H9 (cell line): ENCODE measurements at regions not wholly inside any gene's neighbourhood (a gene's known extent, or its start where the extent isn't known, plus 50 kb on each side); places are given as distances from the start of the nearest gene placed in this dataset.

Experiments used
- DNase-seq: peaks from one replicate; pipeline ENCODE4 v3.0.0-alpha.2; 2017
- H2AFZ ChIP-seq: one replicate; pipeline ENCODE4 v1.6.1; 2013; ENCODE audit warnings: mild to moderate bottlenecking, low read length, control low read depth, moderate library complexity
- H2AK5ac ChIP-seq: 2 replicates; pipeline ENCODE4 v1.6.1; 2013; ENCODE audit warnings: low read length, control low read depth, mixed read lengths; ENCODE audit not compliant: insufficient read length
- H2BK120ac ChIP-seq: one replicate; pipeline ENCODE4 v1.6.1; 2013; ENCODE audit warnings: low read depth, mild to moderate bottlenecking, low read length, control low read depth, inconsistent platforms; ENCODE audit not compliant: poor library complexity, severe bottlenecking
- H2BK12ac ChIP-seq: 2 replicates; pipeline ENCODE4 v1.6.1; 2013; ENCODE audit warnings: low read length, control low read depth, mixed read lengths, low read depth; ENCODE audit not compliant: insufficient read length
- H2BK15ac ChIP-seq: 2 replicates; pipeline ENCODE4 v1.6.1; 2013; ENCODE audit warnings: low read depth, low read length, control low read depth
- H2BK20ac ChIP-seq: one replicate; pipeline ENCODE4 v1.6.1; 2013; ENCODE audit warnings: low read depth, mild to moderate bottlenecking, low read length, control low read depth, inconsistent platforms; ENCODE audit not compliant: poor library complexity, severe bottlenecking
- H2BK5ac ChIP-seq: 2 replicates; pipeline ENCODE4 v1.6.1; 2013; ENCODE audit warnings: low read length, control low read depth, mixed read lengths; ENCODE audit not compliant: insufficient read length
- H3K14ac ChIP-seq: 2 replicates; pipeline ENCODE4 v1.6.1; 2013; ENCODE audit warnings: low read length, control low read depth; ENCODE audit not compliant: insufficient read depth
- H3K18ac ChIP-seq: 2 replicates; pipeline ENCODE4 v1.6.1; 2013; ENCODE audit warnings: low read depth, mild to moderate bottlenecking, mixed read lengths, low read length, control low read depth; ENCODE audit not compliant: insufficient read length
- H3K23ac ChIP-seq: 2 replicates; pipeline ENCODE4 v1.6.1; 2013; ENCODE audit warnings: low read length, control low read depth, mixed read lengths, low read depth; ENCODE audit not compliant: insufficient read length
- H3K23me2 ChIP-seq: 2 replicates; pipeline ENCODE4 v1.6.1; 2013; ENCODE audit warnings: low read depth, mild to moderate bottlenecking, mixed read lengths, low read length, control low read depth; ENCODE audit not compliant: insufficient read length, poor library complexity, severe bottlenecking
- H3K27ac ChIP-seq: 2 replicates; pipeline ENCODE4 v1.5.1; 2013; ENCODE audit warnings: low read length, control low read depth, mixed read lengths, low read depth; ENCODE audit not compliant: insufficient read length
- H3K27me3 ChIP-seq: 2 replicates; pipeline ENCODE4 v1.6.1; 2013; ENCODE audit warnings: low read length, control low read depth, inconsistent platforms; ENCODE audit not compliant: insufficient read depth
- H3K4ac ChIP-seq: 2 replicates; pipeline ENCODE4 v1.6.1; 2013; ENCODE audit warnings: low read depth, mild to moderate bottlenecking, control low read depth, inconsistent platforms, low read length, moderate library complexity
- H3K4me1 ChIP-seq: 2 replicates; pipeline ENCODE4 v1.6.1; 2013; ENCODE audit warnings: low read length, control low read depth, inconsistent platforms; ENCODE audit not compliant: insufficient read depth
- H3K4me2 ChIP-seq: 2 replicates; pipeline ENCODE4 v1.6.1; 2013; ENCODE audit warnings: low read length, control low read depth, mixed read lengths; ENCODE audit not compliant: insufficient read length, insufficient read depth
- H3K56ac ChIP-seq: 2 replicates; pipeline ENCODE4 v1.6.1; 2013; ENCODE audit warnings: low read depth, mild to moderate bottlenecking, mixed read lengths, low read length, control low read depth; ENCODE audit not compliant: insufficient read length
- H3K79me1 ChIP-seq: 2 replicates; pipeline ENCODE4 v1.6.1; 2013; ENCODE audit warnings: low read depth, mild to moderate bottlenecking, moderate library complexity, low read length, control low read depth, inconsistent platforms; ENCODE audit not compliant: insufficient read depth, poor library complexity, severe bottlenecking
- H3K79me2 ChIP-seq: 2 replicates; pipeline ENCODE4 v1.6.1; 2013; ENCODE audit warnings: low read length, control low read depth, inconsistent platforms; ENCODE audit not compliant: insufficient read depth
- H3K9ac ChIP-seq: 2 replicates; pipeline ENCODE4 v1.6.1; 2013; ENCODE audit warnings: low read length, control low read depth, mixed read lengths; ENCODE audit not compliant: insufficient read length; ENCODE audit errors: extremely low read depth
- H3K9me3 ChIP-seq: one replicate; pipeline ENCODE4 v1.6.1; 2013; ENCODE audit warnings: low read depth, low read length, inconsistent platforms; ENCODE audit not compliant: control insufficient read depth
- H3T11ph ChIP-seq: one replicate; pipeline ENCODE4 v1.6.1; 2013; ENCODE audit warnings: mild to moderate bottlenecking, low read length, control low read depth, inconsistent platforms
- H4K20me1 ChIP-seq: one replicate; pipeline ENCODE4 v1.6.1; 2013; ENCODE audit not compliant: control insufficient read depth, insufficient read length, insufficient read depth
- H4K5ac ChIP-seq: 2 replicates; pipeline ENCODE4 v1.6.1; 2013; ENCODE audit warnings: low read depth, mild to moderate bottlenecking, mixed read lengths, low read length, control low read depth; ENCODE audit not compliant: insufficient read length
- H4K8ac ChIP-seq: replicated peaks from 2 replicates; pipeline ENCODE4 v1.6.1; 2013; ENCODE audit warnings: low read length, control low read depth, mixed read lengths, low read depth; ENCODE audit not compliant: insufficient read length
- H4K91ac ChIP-seq: 2 replicates; pipeline ENCODE4 v1.6.1; 2013; ENCODE audit warnings: low read depth, mild to moderate bottlenecking, moderate library complexity, mixed read lengths, low read length, control low read depth; ENCODE audit not compliant: insufficient read length
- H3K27ac Mint-ChIP-seq, 3 experiments: 2 replicates in 2 of 3; 3 replicates in 1 of 3; pipeline ENCODE4 v1.8.0; 2020 to 2021; ENCODE audit warnings: mixed read lengths in 3 of 3, mild to moderate bottlenecking in 1 of 3, moderate library complexity in 1 of 3
- H3K27me3 Mint-ChIP-seq: 2 replicates; pipeline ENCODE4 v1.8.0; 2021; ENCODE audit warnings: low read depth, mild to moderate bottlenecking, moderate library complexity, mixed read lengths
- H3K36me3 Mint-ChIP-seq, 3 experiments: 2 replicates in 2 of 3; 3 replicates in 1 of 3; pipeline ENCODE4 v1.8.0; 2020 to 2021; ENCODE audit warnings: low read depth in 3 of 3, mixed read lengths in 3 of 3; ENCODE audit not compliant: insufficient read depth in 1 of 3
- H3K4me1 Mint-ChIP-seq, 2 experiments: 2 replicates each; pipeline ENCODE4 v1.8.0; 2020; ENCODE audit warnings: mixed read lengths in 2 of 2
- H3K4me3 Mint-ChIP-seq, 2 experiments: 2 replicates in 1 of 2; 3 replicates in 1 of 2; pipeline ENCODE4 v1.8.0; 2020 to 2021; ENCODE audit warnings: mild to moderate bottlenecking in 2 of 2, mixed read lengths in 2 of 2, moderate library complexity in 1 of 2
- H3K9me3 Mint-ChIP-seq, 2 experiments: 2 replicates in 1 of 2; 3 replicates in 1 of 2; pipeline ENCODE4 v1.8.0; 2020; ENCODE audit warnings: mild to moderate bottlenecking in 2 of 2, mixed read lengths in 2 of 2, moderate library complexity in 1 of 2
- CTCF ChIP-seq: fragments of 200-600 bp; sonication (generic); conservative IDR thresholded peaks from 3 replicates; pipeline ENCODE4 v1.8.0; 2021; ENCODE audit warnings: antibody characterized with exemption, mild to moderate bottlenecking
- WGBS: extraction: QIAGEN DNeasy Blood & Tissue Kit; methylation state at CpG from one replicate; pipeline ENCODE4 v1.1.7; 2013; ENCODE audit warnings: missing lambda C conversion rate, low lambda C conversion rate, mixed read lengths; ENCODE audit not compliant: insufficient read length; ENCODE audit errors: extremely low coverage; 5-methylcytosine and 5-hydroxymethylcytosine counted together

DNA sequence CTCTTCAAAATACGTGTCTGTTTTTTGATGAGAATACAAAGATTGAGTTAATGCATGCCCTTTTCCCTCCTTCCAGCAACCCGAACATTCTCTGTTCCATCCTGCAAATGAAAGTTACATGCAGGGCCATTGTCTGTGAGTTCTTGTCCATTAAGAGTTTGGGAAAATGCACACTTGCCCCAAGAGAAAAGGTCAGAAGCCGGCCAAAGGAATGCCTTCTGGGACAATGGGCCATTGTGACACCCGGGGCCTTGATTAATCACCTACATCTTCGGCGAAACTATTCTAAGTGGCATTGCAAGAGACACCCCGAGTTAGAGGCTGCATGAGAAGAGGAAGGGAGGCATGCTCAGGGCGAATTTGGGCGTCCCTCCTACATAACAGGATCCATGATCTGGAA lies 73.7 kb upstream of the COPS8 start:
- peaks cover 18% of the 10 kb centered on the region for H3K27me3 Mint-ChIP-seq

More for the DNA sequence above, 73.7 kb upstream of the COPS8 start:
- H3K27ac ChIP-seq: no peak overlapping the region
- no peak overlapping the region for H3K18ac ChIP-seq
- no peak overlapping the region for H2AK5ac ChIP-seq
- H4K8ac ChIP-seq: no peak overlapping the region
- no peaks in the 10 kb centered on the region for H3K79me2 ChIP-seq
- no peak overlapping the region for H3K4ac ChIP-seq
- no peak for TF ChIP-seq CTCF
- no peaks in the 10 kb centered on the region for H3K27me3 ChIP-seq
- H3K23me2 ChIP-seq: no peaks in the 10 kb centered on the region
- Mint-ChIP-seq H3K27ac (no peak overlapping the region), H3K4me3 (no peak overlapping the region), H3K9me3 (peaks cover 0 to 5% of the 10 kb centered on the region in 2 experiments; a peak in 2 of 5 replicates), H3K36me3 (peaks cover 0 to 5% (median 0%) of the 10 kb centered on the region in 3 experiments; a peak in 1 of 7 replicates), H3K4me1 (peaks cover 6 to 7% of the 10 kb centered on the region in 2 experiments; a peak in 3 of 4 replicates)
- no peak overlapping the region for H3K9ac ChIP-seq
- H2BK12ac ChIP-seq: no peak overlapping the region
- no CpG with 5 or more reads among the region's 9 CpGs for WGBS
- no peak for DNase-seq
- no peak overlapping the region for H3K4me2 ChIP-seq
- no peak overlapping the region for H2BK120ac ChIP-seq
- H4K91ac ChIP-seq: no peak overlapping the region
- no peak overlapping the region for H2BK20ac ChIP-seq
- no peaks in the 10 kb centered on the region for H3K9me3 ChIP-seq
- H2AFZ ChIP-seq: no peak overlapping the region
- no peak overlapping the region for H3K23ac ChIP-seq
- no peaks in the 10 kb centered on the region for H3K4me1 ChIP-seq
- H4K5ac ChIP-seq: no peak overlapping the region
- H3K14ac ChIP-seq: no peak overlapping the region
- no peak overlapping the region for H3K56ac ChIP-seq
- no peak overlapping the region for H2BK5ac ChIP-seq
- no peak overlapping the region for H2BK15ac ChIP-seq
- no peaks in the 10 kb centered on the region for H4K20me1 ChIP-seq
- no peak overlapping the region for H3T11ph ChIP-seq
- no peaks in the 10 kb centered on the region for H3K79me1 ChIP-seq
